ENCODE measurements at regions not wholly inside any gene's neighbourhood (a gene's known extent, or its start where the extent isn't known, plus 50 kb on each side); places are given as distances from the start of the nearest gene placed in this dataset.

- H3K4me2 ChIP-seq: no peak overlapping the region
- POLR2A ChIA-PET (ENCODE audit: unreplicated experiment): no interaction called here
These were observed 826.0 kb downstream of the PLCL1 start for GRCh38 chr2:198630384-198630783.

GRCh38 chr2:198628596-198628995 is 824.2 kb downstream of the PLCL1 start:
- Histone ChIP-seq H3K9me2 (ENCODE audit: insufficient read depth) (no peaks in the 10 kb centered on the region), H3K9me3 (ENCODE audit: insufficient read depth, low read depth) (no peaks in the 10 kb centered on the region), H3K36me3 (ENCODE audit: low read depth) (no peaks in the 10 kb centered on the region), H3K27me3 (ENCODE audit: insufficient read depth, low read depth) (no peaks in the 10 kb centered on the region), H3K27ac (no peak overlapping the region), H3K4me1 (replicated peaks; ENCODE audit: insufficient read depth) (no peaks in the 10 kb centered on the region), H3K4me2 (no peak overlapping the region), H4K20me1 (ENCODE audit: insufficient read depth) (no peaks in the 10 kb centered on the region), H2AFZ (peak overlapping the region; percentile 33), H3K4me3 (no peak overlapping the region), H3K79me2 (ENCODE audit: low read depth) (no peaks in the 10 kb centered on the region), H3F3A (ENCODE audit: insufficient read depth, low read depth) (no peaks in the 10 kb centered on the region)
- CTCF ChIA-PET: no interaction called here
- no TSS peak for BruUV-seq (replicated peaks)
- no peak for DNase-seq
- POLR2A ChIA-PET (ENCODE audit: unreplicated experiment): no interaction called here
- TF ChIP-seq EZH2 (IDR thresholded peaks at IDR 0.05; ENCODE audit: low read depth) (no peak), CTCF (conservative IDR thresholded peaks at IDR 0.05) (no peak)
- intact Hi-C loops (cut with micrococcal nuclease; ENCODE audit: unreplicated experiment): no loop called here

More at GRCh38 chr2:198630384-198630783, 826.0 kb downstream of the PLCL1 start:
- TF ChIP-seq CTCF (conservative IDR thresholded peaks at IDR 0.05) (no peak), EZH2 (IDR thresholded peaks at IDR 0.05; ENCODE audit: low read depth) (no peak)
- Histone ChIP-seq H3K27ac (no peak overlapping the region), H3K36me3 (ENCODE audit: low read depth) (no peaks in the 10 kb centered on the region), H3K27me3 (ENCODE audit: insufficient read depth, low read depth) (no peaks in the 10 kb centered on the region), H3K9me3 (ENCODE audit: insufficient read depth, low read depth) (no peaks in the 10 kb centered on the region), H3K9me2 (ENCODE audit: insufficient read depth) (no peaks in the 10 kb centered on the region), H3K4me1 (replicated peaks; ENCODE audit: insufficient read depth) (no peaks in the 10 kb centered on the region), H3K4me3 (no peak overlapping the region), H2AFZ (no peak overlapping the region), H3K79me2 (ENCODE audit: low read depth) (no peaks in the 10 kb centered on the region), H4K20me1 (ENCODE audit: insufficient read depth) (no peaks in the 10 kb centered on the region), H3F3A (ENCODE audit: insufficient read depth, low read depth) (no peaks in the 10 kb centered on the region)
- CTCF ChIA-PET: no interaction called here
- no peak for DNase-seq
- intact Hi-C loops (cut with micrococcal nuclease; ENCODE audit: unreplicated experiment): no loop called here
- BruUV-seq (replicated peaks): no TSS peak

- intact Hi-C loops (cut with micrococcal nuclease; ENCODE audit: unreplicated experiment): no loop called here
- Histone ChIP-seq H3K36me3 (ENCODE audit: low read depth) (no peaks in the 10 kb centered on the region), H4K20me1 (ENCODE audit: insufficient read depth) (no peaks in the 10 kb centered on the region), H3K79me2 (ENCODE audit: low read depth) (no peaks in the 10 kb centered on the region), H3K9me3 (ENCODE audit: insufficient read depth, low read depth) (no peaks in the 10 kb centered on the region), H3K4me3 (no peak overlapping the region), H3F3A (ENCODE audit: insufficient read depth, low read depth) (no peaks in the 10 kb centered on the region), H3K9me2 (ENCODE audit: insufficient read depth) (no peaks in the 10 kb centered on the region), H3K27ac (no peak overlapping the region), H3K27me3 (ENCODE audit: insufficient read depth, low read depth) (no peaks in the 10 kb centered on the region), H3K4me2 (no peak overlapping the region), H2AFZ (no peak overlapping the region), H3K4me1 (replicated peaks; ENCODE audit: insufficient read depth) (no peaks in the 10 kb centered on the region)
- no peak for TF ChIP-seq EZH2 (IDR thresholded peaks at IDR 0.05; ENCODE audit: low read depth)
- no peak for TF ChIP-seq CTCF (conservative IDR thresholded peaks at IDR 0.05)
- no peak for DNase-seq
- CTCF ChIA-PET: no interaction called here
- POLR2A ChIA-PET (ENCODE audit: unreplicated experiment): no interaction called here
- no TSS peak for BruUV-seq (replicated peaks)
These were observed 818.8 kb downstream of the PLCL1 start for GRCh38 chr2:198622986-198623730.

Measured in PC-9 (cell line).